Activated B cell treated with CpG ODN at 0.5 μM for 24 hours (primary cell): ENCODE measurements at regions not wholly inside any gene's neighbourhood (a gene's known extent, or its start where the extent isn't known, plus 50 kb on each side); places are given as distances from the start of the nearest gene placed in this dataset.

Experiments
- ATAC-seq: fragments of 200-7000 bp; cut with Tn5 transposase; one replicate; pipeline ENCODE4 v1.10.0; 2021; ENCODE audit warnings: low read depth, mild to moderate bottlenecking, moderate library complexity
- CTCF ChIA-PET: fragments of 350-600 bp; sonication (Branson Sonifier 250); formaldehyde crosslinking; loops from one replicate; lab custom pipeline; 2021; ENCODE audit warnings: antibody characterized with exemption; lab: Charles Lee
- POLR2A ChIA-PET: fragments of 350-600 bp; sonication (Branson Sonifier 250); formaldehyde crosslinking; loops from one replicate; lab custom pipeline; 2021; ENCODE audit warnings: antibody characterized with exemption; lab: Charles Lee
- DNase-seq: peaks from one replicate; pipeline ENCODE4 v3.0.0; 2022
- H3K27ac Mint-ChIP-seq: one replicate; pipeline ENCODE4 v1.8.0; 2020; ENCODE audit warnings: mixed read lengths
- H3K27me3 Mint-ChIP-seq: one replicate; pipeline ENCODE4 v1.8.0; 2021; ENCODE audit warnings: mixed read lengths
- H3K36me3 Mint-ChIP-seq: one replicate; pipeline ENCODE4 v1.8.0; 2021; ENCODE audit warnings: low read depth, mixed read lengths
- H3K4me1 Mint-ChIP-seq: one replicate; pipeline ENCODE4 v1.8.0; 2021; ENCODE audit warnings: mixed read lengths
- H3K4me3 Mint-ChIP-seq: one replicate; pipeline ENCODE4 v1.8.0; 2020; ENCODE audit warnings: mild to moderate bottlenecking, mixed read lengths
- H3K9me3 Mint-ChIP-seq: one replicate; pipeline ENCODE4 v1.8.0; 2020; ENCODE audit warnings: mixed read lengths
- CTCF ChIP-seq: fragments of 200-600 bp; IDR thresholded peaks from one replicate; pipeline ENCODE4 v1.8.0; 2022; ENCODE audit warnings: antibody characterized with exemption, mild to moderate bottlenecking
- intact Hi-C: fragments of 100-400 bp; cut with micrococcal nuclease; formaldehyde crosslinking; loops from one replicate; pipeline ENCODE4 v1.15.1; 2024

GRCh38 chr15:95458721-95459120 is 871.8 kb upstream of the NR2F2 start:
- ChIA-PET POLR2A (no interaction called here), CTCF (no interaction called here)
- Mint-ChIP-seq H3K9me3 (peaks cover 13% of the 10 kb centered on the region), H3K4me3 (no peak overlapping the region), H3K27me3 (no peaks in the 10 kb centered on the region), H3K4me1 (no peaks in the 10 kb centered on the region), H3K36me3 (no peaks in the 10 kb centered on the region), H3K27ac (no peak overlapping the region)
- DNase-seq (no peak), ATAC-seq (no peak)
- TF ChIP-seq CTCF, result no peak
- intact Hi-C loops, result no loop called here

GRCh38 chr15:95459273-95459672 is 871.2 kb upstream of the NR2F2 start:
- Mint-ChIP-seq H3K4me1 (no peaks in the 10 kb centered on the region), H3K4me3 (no peak overlapping the region), H3K36me3 (no peaks in the 10 kb centered on the region), H3K9me3 (peaks cover 13% of the 10 kb centered on the region), H3K27ac (no peak overlapping the region), H3K27me3 (no peaks in the 10 kb centered on the region)
- no peak for TF ChIP-seq CTCF
- POLR2A ChIA-PET, result no interaction called here
- ATAC-seq (no peak), DNase-seq (no peak)
- CTCF ChIA-PET, result no interaction called here
- intact Hi-C loops, result no loop called here

GRCh38 chr15:95464509-95464908 is 866.0 kb upstream of the NR2F2 start:
- Mint-ChIP-seq H3K27me3 (no peaks in the 10 kb centered on the region), H3K9me3 (peaks cover 11% of the 10 kb centered on the region), H3K4me1 (no peaks in the 10 kb centered on the region), H3K27ac (no peak overlapping the region), H3K36me3 (no peaks in the 10 kb centered on the region), H3K4me3 (no peak overlapping the region)
- intact Hi-C loops, result no loop called here
- POLR2A ChIA-PET, result no interaction called here
- DNase-seq (no peak), ATAC-seq (no peak)
- TF ChIP-seq CTCF, result no peak
- CTCF ChIA-PET, result no interaction called here

- POLR2A ChIA-PET, result no interaction called here
- Mint-ChIP-seq H3K4me1 (no peaks in the 10 kb centered on the region), H3K27ac (no peak overlapping the region), H3K27me3 (no peaks in the 10 kb centered on the region), H3K36me3 (no peaks in the 10 kb centered on the region), H3K9me3 (peaks cover 6% of the 10 kb centered on the region), H3K4me3 (no peak overlapping the region)
- CTCF ChIA-PET, result no interaction called here
- ATAC-seq (no peak), DNase-seq (no peak)
- TF ChIP-seq CTCF, result no peak
- intact Hi-C loops, result no loop called here
These were observed 861.7 kb upstream of the NR2F2 start for GRCh38 chr15:95468820-95469219.

- intact Hi-C loops, result no loop called here
These were observed 861.0 kb upstream of the NR2F2 start for GRCh38 chr15:95469496-95470000.

More at GRCh38 chr15:95469496-95470000, 861.0 kb upstream of the NR2F2 start:
- Mint-ChIP-seq H3K27ac (no peak overlapping the region), H3K4me1 (no peaks in the 10 kb centered on the region), H3K4me3 (no peak overlapping the region), H3K36me3 (no peaks in the 10 kb centered on the region), H3K9me3 (peaks cover 6% of the 10 kb centered on the region), H3K27me3 (no peaks in the 10 kb centered on the region)
- POLR2A ChIA-PET, result no interaction called here
- ATAC-seq, result no peak
- no peak for DNase-seq
- TF ChIP-seq CTCF, result no peak
- CTCF ChIA-PET, result no interaction called here
